Smooth muscle cell (in vitro differentiated cells): ENCODE measurements at regions not wholly inside any gene's neighbourhood (a gene's known extent, or its start where the extent isn't known, plus 50 kb on each side); places are given as distances from the start of the nearest gene placed in this dataset.
"Not testable (repeated sequence)": the region's sequence is repeated elsewhere in the genome, so short reads cannot be mapped to it uniquely, and the experiment has no call there.

Source experiments
- DNase-seq: peaks from one replicate; lab custom pipeline; 2025; ENCODE audit not compliant: unreplicated experiment; lab: John Stamatoyannopoulos, UW
- H2AFZ ChIP-seq: fragments of 200-600 bp; sonication (generic); 2 replicates; pipeline ENCODE4 v1.6.0; 2016; ENCODE audit warnings: antibody characterized with exemption, low read depth, mild to moderate bottlenecking
- H3F3A ChIP-seq: fragments of 200-600 bp; sonication (generic); 2 replicates; pipeline ENCODE4 v1.6.0; 2017; ENCODE audit warnings: antibody characterized with exemption, low read depth
- H3K27ac ChIP-seq: fragments of 200-600 bp; sonication (generic); 2 replicates; pipeline ENCODE4 v1.5.1; 2016; ENCODE audit warnings: low read depth, mild to moderate bottlenecking
- H3K27me3 ChIP-seq: fragments of 200-600 bp; sonication (generic); 2 replicates; pipeline ENCODE4 v1.6.1; 2016; ENCODE audit warnings: low read depth, mild to moderate bottlenecking
- H3K36me3 ChIP-seq: fragments of 200-600 bp; sonication (generic); 2 replicates; pipeline ENCODE4 v1.5.1; 2016; ENCODE audit warnings: low read depth
- H3K4me1 ChIP-seq: fragments of 200-600 bp; sonication (generic); 2 replicates; pipeline ENCODE4 v1.5.1; 2016; ENCODE audit warnings: low read depth
- H3K4me2 ChIP-seq: fragments of 200-600 bp; sonication (generic); 2 replicates; pipeline ENCODE4 v1.6.0; 2016; ENCODE audit warnings: mild to moderate bottlenecking
- H3K4me3 ChIP-seq: fragments of 200-600 bp; sonication (generic); 2 replicates; pipeline ENCODE4 v1.5.1; 2016; ENCODE audit warnings: mild to moderate bottlenecking
- H3K79me2 ChIP-seq: fragments of 200-600 bp; sonication (generic); 2 replicates; pipeline ENCODE4 v1.6.0; 2016; ENCODE audit warnings: low read depth, mild to moderate bottlenecking
- H3K9ac ChIP-seq: fragments of 200-600 bp; sonication (generic); 2 replicates; pipeline ENCODE4 v1.6.0; 2016; ENCODE audit warnings: low read depth
- H3K9me3 ChIP-seq: fragments of 200-600 bp; sonication (generic); replicated peaks from 2 replicates; pipeline ENCODE4 v1.5.1; 2016; ENCODE audit warnings: low read depth
- H4K20me1 ChIP-seq: fragments of 200-600 bp; sonication (generic); 2 replicates; pipeline ENCODE4 v1.6.0; 2016; ENCODE audit warnings: low read depth
- CTCF ChIP-seq: fragments of 200-600 bp; sonication (generic); IDR thresholded peaks from 2 replicates; pipeline ENCODE4 v1.5.1; 2017; ENCODE audit warnings: borderline replicate concordance, mild to moderate bottlenecking, antibody characterized with exemption; ENCODE audit not compliant: insufficient read depth, poor library complexity, severe bottlenecking
- WGBS: methylation state at CpG from one replicate; pipeline ENCODE4 v1.1.7; 2016; ENCODE audit warnings: low lambda C conversion rate; 5-methylcytosine and 5-hydroxymethylcytosine counted together

DNA sequence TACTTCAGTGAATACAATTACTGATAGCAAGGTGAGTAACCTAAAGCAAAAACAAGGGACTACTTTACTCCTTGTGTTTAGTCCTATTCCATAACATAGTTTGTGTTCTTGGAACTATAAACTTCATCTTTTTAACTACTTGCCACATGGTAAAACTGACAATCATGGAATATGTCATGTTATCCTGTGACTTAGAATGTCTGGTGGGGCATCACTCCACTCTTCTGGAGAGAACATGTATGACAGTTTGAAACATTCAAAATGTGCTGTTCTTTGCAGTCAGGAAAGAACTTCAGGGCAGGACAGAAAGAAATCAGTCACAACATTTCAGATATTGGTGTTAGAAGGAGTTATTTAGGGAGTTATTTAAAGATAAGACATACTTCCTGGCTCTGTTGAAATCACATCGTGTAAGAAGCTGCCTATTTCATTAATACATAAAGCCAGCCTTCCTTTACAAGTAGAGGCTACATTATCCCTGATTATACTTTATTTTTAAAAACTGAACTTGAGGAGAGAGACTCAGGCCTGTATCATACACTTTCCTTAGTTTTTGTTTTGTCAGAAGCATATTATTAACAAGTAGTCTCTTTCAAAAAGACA lies 184.9 kb downstream of the SPATA31A6 start:
- H3K4me3 ChIP-seq, H3K9ac ChIP-seq, H3K4me1 ChIP-seq, H4K20me1 ChIP-seq, H3K27ac ChIP-seq, H3K79me2 ChIP-seq, H3K4me2 ChIP-seq, H3K9me3 ChIP-seq, H3F3A ChIP-seq, H2AFZ ChIP-seq, H3K36me3 ChIP-seq, H3K27me3 ChIP-seq, DNase-seq: not testable (repeated sequence)
- TF ChIP-seq CTCF = peak; percentile 14
- 29% methylated on average over 1 of the region's 1 CpG for WGBS

GRCh38 chr9:42370172-42370571 lies 186.7 kb downstream of the SPATA31A6 start:
- H3K4me1 ChIP-seq, H3K9ac ChIP-seq, H3K79me2 ChIP-seq, H3F3A ChIP-seq, H3K36me3 ChIP-seq, H3K4me2 ChIP-seq, H3K9me3 ChIP-seq, DNase-seq, H2AFZ ChIP-seq, H4K20me1 ChIP-seq, H3K4me3 ChIP-seq, H3K27me3 ChIP-seq, H3K27ac ChIP-seq: not testable (repeated sequence)
- WGBS = 23% methylated on average over 3 of the region's 3 CpGs

- H3K27ac ChIP-seq, H3K36me3 ChIP-seq, H3K79me2 ChIP-seq, H3K4me3 ChIP-seq, H3K27me3 ChIP-seq, H3K4me1 ChIP-seq, H3F3A ChIP-seq, H3K9me3 ChIP-seq, H4K20me1 ChIP-seq, H3K4me2 ChIP-seq, H2AFZ ChIP-seq, DNase-seq, H3K9ac ChIP-seq: not testable (repeated sequence)
- 100% methylated on average over 1 of the region's 1 CpG for WGBS
These were observed 188.0 kb downstream of the SPATA31A6 start for GRCh38 chr9:42371417-42371816.

DNA sequence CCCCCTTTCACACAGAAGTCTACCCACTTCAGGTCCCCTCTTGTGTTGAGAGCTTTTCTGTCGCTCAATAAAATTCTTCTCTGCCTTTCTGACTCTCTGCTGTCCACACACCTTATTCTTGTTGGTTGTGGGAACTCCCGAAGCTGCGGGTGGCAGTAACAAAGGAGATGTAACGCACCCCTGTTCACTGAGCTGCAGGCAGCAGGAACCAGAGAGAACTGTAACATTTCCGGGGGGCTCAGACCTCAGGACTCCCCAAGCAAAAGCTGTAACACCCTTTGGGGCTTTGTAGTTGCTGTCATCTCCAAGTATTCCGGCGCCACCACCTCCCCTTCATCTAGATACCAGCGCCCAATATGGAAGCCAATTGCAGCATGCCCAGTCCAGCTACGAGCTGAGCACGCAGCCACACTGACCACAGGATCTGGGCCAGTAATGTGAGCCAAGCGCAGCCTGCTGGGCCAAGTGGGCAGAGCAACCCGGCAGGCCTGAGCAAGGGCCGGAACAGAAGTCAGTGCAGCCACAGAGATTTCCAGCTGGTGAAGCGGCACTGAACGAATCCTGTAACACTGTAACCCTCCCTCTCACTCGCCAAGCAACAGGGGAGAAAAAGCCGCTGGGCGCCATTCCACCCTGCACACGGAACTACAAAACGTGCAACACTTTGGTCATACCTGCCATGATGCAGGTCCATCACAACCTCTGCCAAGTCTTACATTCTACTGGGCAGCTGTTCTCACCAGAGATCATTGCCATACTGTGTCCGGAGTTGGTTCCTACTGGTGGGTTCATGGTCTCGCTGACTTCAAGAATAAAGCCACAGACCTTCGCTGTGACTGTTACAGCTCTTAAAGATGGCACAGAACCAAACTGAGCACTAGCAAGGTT lies 194.3 kb downstream of the SPATA31A6 start:
- not testable (repeated sequence) for H3K36me3 ChIP-seq, H3F3A ChIP-seq, H3K9ac ChIP-seq, H4K20me1 ChIP-seq, H3K27me3 ChIP-seq, H3K9me3 ChIP-seq, H3K4me1 ChIP-seq, H3K4me2 ChIP-seq, H2AFZ ChIP-seq, H3K27ac ChIP-seq, DNase-seq, H3K4me3 ChIP-seq, H3K79me2 ChIP-seq
- 83% methylated on average over 23 of the region's 23 CpGs for WGBS

DNA sequence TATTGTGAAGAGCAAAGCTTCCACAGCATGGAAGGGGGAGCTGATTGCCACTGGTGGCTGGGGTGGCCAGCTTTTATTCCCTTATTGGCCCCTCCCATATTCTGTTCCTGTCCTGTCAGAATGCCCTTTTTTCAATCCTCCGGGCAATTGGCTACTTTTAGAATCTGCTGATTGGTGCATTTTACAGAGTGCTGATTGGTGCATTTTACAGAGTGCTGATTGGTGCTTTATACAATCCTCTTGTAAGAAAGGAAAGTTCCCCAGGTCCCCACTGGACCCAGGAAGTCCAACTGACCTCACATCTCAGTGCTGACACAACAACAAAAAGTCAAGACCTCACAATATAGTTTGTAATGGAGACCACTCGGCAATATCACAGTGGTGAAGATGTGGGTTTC lies 195.0 kb downstream of the SPATA31A6 start:
- Histone ChIP-seq H3F3A (no peaks in the 10 kb centered on the region), H2AFZ (no peak overlapping the region), H3K27me3 (no peaks in the 10 kb centered on the region), H3K4me3 (no peak overlapping the region), H4K20me1 (no peaks in the 10 kb centered on the region), H3K9me3 (no peaks in the 10 kb centered on the region), H3K9ac (no peak overlapping the region), H3K27ac (no peak overlapping the region), H3K79me2 (no peaks in the 10 kb centered on the region), H3K4me2 (no peak overlapping the region), H3K4me1 (no peaks in the 10 kb centered on the region), H3K36me3 (no peaks in the 10 kb centered on the region)
- DNase-seq = no peak
- WGBS = 95% methylated on average over 2 of the region's 2 CpGs
- TF ChIP-seq CTCF = no peak

DNA sequence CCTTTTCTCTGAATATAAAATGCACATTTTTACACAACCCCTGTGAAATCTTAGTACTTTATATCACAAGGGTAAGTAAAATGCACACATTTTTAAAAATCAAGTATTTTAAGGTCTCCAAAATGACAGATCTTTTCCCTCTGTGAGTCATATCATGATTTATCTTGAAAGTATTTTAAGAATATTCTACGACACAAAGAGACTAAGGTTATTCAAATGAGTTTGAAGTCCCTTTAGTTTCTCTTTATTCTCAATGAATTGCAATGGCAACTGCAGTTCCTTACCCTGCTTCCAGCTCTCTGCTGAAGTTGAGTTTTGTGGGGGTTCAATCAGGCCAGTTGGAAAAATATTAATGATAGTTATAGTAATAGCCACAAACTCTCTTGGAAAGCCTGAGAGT lies 196.1 kb downstream of the SPATA31A6 start:
- H3K27ac ChIP-seq, H3K4me1 ChIP-seq, H3K27me3 ChIP-seq, DNase-seq, H3K9ac ChIP-seq, H2AFZ ChIP-seq, H3K79me2 ChIP-seq, H3K36me3 ChIP-seq, H3K4me3 ChIP-seq, H3K9me3 ChIP-seq, H3F3A ChIP-seq, H4K20me1 ChIP-seq, H3K4me2 ChIP-seq: not testable (repeated sequence)
- WGBS = 50% methylated on average over 1 of the region's 1 CpG

- H3K9ac ChIP-seq, H3K4me3 ChIP-seq, H3K36me3 ChIP-seq, H3K27ac ChIP-seq, H3K27me3 ChIP-seq, H2AFZ ChIP-seq, DNase-seq, H3K4me1 ChIP-seq, H3K79me2 ChIP-seq, H4K20me1 ChIP-seq, H3K4me2 ChIP-seq, H3F3A ChIP-seq, H3K9me3 ChIP-seq: not testable (repeated sequence)
- WGBS = 98% methylated on average over 24 of the region's 24 CpGs
These were observed 201.1 kb downstream of the SPATA31A6 start for GRCh38 chr9:42384585-42384984.
